HCT116 (cell line): ENCODE measurements at regions not wholly inside any gene's neighbourhood (a gene's known extent, or its start where the extent isn't known, plus 50 kb on each side); places are given as distances from the start of the nearest gene placed in this dataset.

Experiments
- ATAC-seq: fragments of 200-7000 bp; cut with Tn5 transposase; 2 replicates; pipeline ENCODE4 v1.9.1; 2020; ENCODE audit warnings: mild to moderate bottlenecking, moderate library complexity
- BruUV-seq: library from RNA; stranded (reverse); fragments of 400-500 nt; replicated peaks from 2 replicates; lab custom pipeline; 2021; lab: Mats Ljungman, UMichigan
- CTCF ChIA-PET: fragments of 300-600 bp; sonication (Branson Sonifier 250); formaldehyde crosslinking; loops from one replicate; lab custom pipeline; 2021; ENCODE audit warnings: antibody characterized with exemption; lab: Charles Lee
- POLR2A ChIA-PET: fragments of 300-600, 350-600 bp; sonication (Branson Sonifier 250); formaldehyde crosslinking; loops from one replicate; lab custom pipeline; 2021; ENCODE audit warnings: antibody characterized with exemption; lab: Charles Lee
- RAD21 ChIA-PET, 2 experiments: fragments of 300-600 bp; sonication (Branson Sonifier 250); formaldehyde crosslinking; loops; one replicate each; lab custom pipeline; 2023; ENCODE audit warnings: low total read pairs in 2 of 2; ENCODE audit not compliant: uncharacterized antibody in 2 of 2, unreplicated experiment in 2 of 2, low non-redundant PET in 1 of 2; lab: Charles Lee
- DNase-seq: peaks from one replicate; pipeline ENCODE4 v3.0.0-alpha.2; 2010; ENCODE audit warnings: low read depth, low spot score
- H2AFZ ChIP-seq: fragments of 200-600 bp; shearing (Covaris generic), sonication (generic); 2 replicates; pipeline ENCODE4 v1.6.1; 2017; ENCODE audit warnings: low read depth, mixed run types, mixed read lengths, antibody characterized with exemption, low read length; ENCODE audit not compliant: poor library complexity, severe bottlenecking
- H3K27ac ChIP-seq: 2 replicates; pipeline ENCODE4 v1.5.1; 2012; ENCODE audit warnings: low read depth, low read length
- H3K27me3 ChIP-seq: fragments of 200-600 bp; sonication (generic); 2 replicates; pipeline ENCODE4 v1.6.1; 2016; ENCODE audit warnings: mixed run types, low read length, mixed read lengths; ENCODE audit not compliant: insufficient read depth
- H3K36me3 ChIP-seq, 2 experiments: fragments of 200-500 bp in 1 of 2; fragments of 200-600 bp in 1 of 2; sonication (Bioruptor generic) in 1 of 2; sonication (generic) in 1 of 2; 2 replicates each; pipeline versions ENCODE4 v1.5.1 to v1.6.1; 2014 to 2016; ENCODE audit warnings: low read length in 2 of 2, inconsistent platforms in 1 of 2, mixed read lengths in 1 of 2, mixed run types in 1 of 2; ENCODE audit not compliant: insufficient read depth in 2 of 2, control insufficient read depth in 1 of 2
- H3K4me1 ChIP-seq, 2 experiments: fragments of 200-600 bp in 1 of 2; sonication (generic) in 1 of 2; 2 replicates each; pipeline versions ENCODE4 v1.5.1 to v1.6.1; 2012 to 2017; ENCODE audit warnings: low read length in 2 of 2, inconsistent platforms in 1 of 2, mild to moderate bottlenecking in 1 of 2, mixed read lengths in 1 of 2, mixed run types in 1 of 2, moderate library complexity in 1 of 2; ENCODE audit not compliant: insufficient read depth in 2 of 2, control insufficient read depth in 1 of 2
- H3K4me2 ChIP-seq: fragments of 200-600 bp; sonication (generic); 2 replicates; pipeline ENCODE4 v1.6.1; 2017; ENCODE audit warnings: mixed run types, low read length, mixed read lengths
- H3K4me3 ChIP-seq, 2 experiments: fragments of 200-600 bp in 1 of 2; sonication (generic) in 1 of 2; replicated peaks in 1 of 2; 2 replicates each; pipeline ENCODE4 v1.5.1; 2011 to 2016; ENCODE audit warnings: low read length in 2 of 2, control low read depth in 1 of 2, low read depth in 1 of 2, mild to moderate bottlenecking in 1 of 2, mixed read lengths in 1 of 2, mixed run types in 1 of 2
- H3K79me2 ChIP-seq: fragments of 200-600 bp; sonication (generic); 2 replicates; pipeline ENCODE4 v1.6.1; 2017; ENCODE audit warnings: mild to moderate bottlenecking, mixed run types, low read length, moderate library complexity, mixed read lengths; ENCODE audit not compliant: insufficient read depth
- H3K9ac ChIP-seq: fragments of 200-600 bp; sonication (generic); 2 replicates; pipeline ENCODE4 v1.6.1; 2016; ENCODE audit warnings: low read length, mixed read lengths
- H3K9me2 ChIP-seq: fragments of 200-600 bp; sonication (generic), shearing (Covaris generic); 2 replicates; pipeline ENCODE4 v1.6.1; 2017; ENCODE audit warnings: mixed run types, mild to moderate bottlenecking, moderate library complexity; ENCODE audit not compliant: insufficient read depth
- H3K9me3 ChIP-seq, 2 experiments: fragments of 200-500 bp in 1 of 2; fragments of 200-600 bp in 1 of 2; sonication (Bioruptor generic) in 1 of 2; sonication (generic) in 1 of 2; 2 replicates each; pipeline ENCODE4 v1.6.1; 2014 to 2017; ENCODE audit warnings: low read length in 2 of 2, mixed read lengths in 2 of 2, inconsistent platforms in 1 of 2, low read depth in 1 of 2, mild to moderate bottlenecking in 1 of 2, mixed run types in 1 of 2, moderate library complexity in 1 of 2; ENCODE audit not compliant: control insufficient read depth in 1 of 2, insufficient read depth in 1 of 2
- H4K20me1 ChIP-seq: fragments of 200-600 bp; sonication (generic), shearing (Covaris generic); 2 replicates; pipeline ENCODE4 v1.6.1; 2017; ENCODE audit warnings: mixed run types, mild to moderate bottlenecking, moderate library complexity; ENCODE audit not compliant: insufficient read depth
- CBX3 ChIP-seq: IDR thresholded peaks from 2 replicates; pipeline ENCODE4 v1.6.1; 2012; ENCODE audit warnings: low read depth
- CEBPB ChIP-seq: IDR thresholded peaks from 2 replicates; pipeline ENCODE4 v1.6.1; 2012; ENCODE audit warnings: low read depth
- ELF1 ChIP-seq: IDR thresholded peaks from 2 replicates; pipeline ENCODE4 v1.6.1; 2012; ENCODE audit warnings: low read depth, borderline replicate concordance
- FOSL1 ChIP-seq: IDR thresholded peaks from 2 replicates; pipeline ENCODE4 v1.6.1; 2012; ENCODE audit warnings: low read depth
- JUND ChIP-seq: IDR thresholded peaks from 2 replicates; pipeline ENCODE4 v1.6.1; 2012
- POLR2AphosphoS5 ChIP-seq: IDR thresholded peaks from 2 replicates; pipeline ENCODE4 v1.6.1; 2011; ENCODE audit warnings: mild to moderate bottlenecking, low read depth, low read length, moderate library complexity
- SIN3A ChIP-seq: IDR thresholded peaks from 2 replicates; pipeline ENCODE4 v1.6.1; 2012; ENCODE audit warnings: low read depth
- SRF ChIP-seq: IDR thresholded peaks from 2 replicates; pipeline ENCODE4 v1.6.1; 2012; ENCODE audit warnings: low read depth
- TCF7L2 ChIP-seq: IDR thresholded peaks from 2 replicates; pipeline ENCODE4 v1.7.0; 2011; ENCODE audit warnings: borderline replicate concordance, inconsistent platforms; ENCODE audit not compliant: insufficient read depth, insufficient read length; ENCODE audit errors: extremely low read depth
- ZFX ChIP-seq: fragments of 450-650 bp; IDR thresholded peaks from 2 replicates; pipeline ENCODE4 v1.6.1; 2017
- ZNF274 ChIP-seq: fragments of 200-500 bp; sonication (Bioruptor generic); IDR thresholded peaks from 2 replicates; pipeline ENCODE4 v1.6.1; 2014; ENCODE audit warnings: mild to moderate bottlenecking, low read depth, low read length, inconsistent platforms
- intact Hi-C: fragments of 100-400 bp; cut with micrococcal nuclease; formaldehyde crosslinking; loops from 2 replicates; pipeline ENCODE4 v1.10.0; 2022
- TF ChIP-seq, protein P1 (sequence below): IDR thresholded peaks from 2 replicates; pipeline ENCODE4 v1.6.1; 2012; ENCODE audit warnings: low read depth
- TF ChIP-seq, protein P2 (sequence below): IDR thresholded peaks from 2 replicates; pipeline ENCODE4 v1.6.1; 2012

- no peaks in the 10 kb centered on the region for H4K20me1 ChIP-seq
- H3K79me2 ChIP-seq = no peaks in the 10 kb centered on the region
- CTCF ChIA-PET = no interaction called here
- H3K9me2 ChIP-seq = no peaks in the 10 kb centered on the region
- no peak overlapping the region for H2AFZ ChIP-seq
- H3K27me3 ChIP-seq = no peaks in the 10 kb centered on the region
- no peak for ATAC-seq
- no TSS peak for BruUV-seq
- no peak for TF ChIP-seq TCF7L2
- no peak for TF ChIP-seq SIN3A
- TF ChIP-seq CBX3 = no peak
- TF ChIP-seq SRF = no peak
- no peak for TF ChIP-seq JUND
- TF ChIP-seq FOSL1 = no peak
- TF ChIP-seq POLR2AphosphoS5 = no peak
- TF ChIP-seq, protein P1, sequence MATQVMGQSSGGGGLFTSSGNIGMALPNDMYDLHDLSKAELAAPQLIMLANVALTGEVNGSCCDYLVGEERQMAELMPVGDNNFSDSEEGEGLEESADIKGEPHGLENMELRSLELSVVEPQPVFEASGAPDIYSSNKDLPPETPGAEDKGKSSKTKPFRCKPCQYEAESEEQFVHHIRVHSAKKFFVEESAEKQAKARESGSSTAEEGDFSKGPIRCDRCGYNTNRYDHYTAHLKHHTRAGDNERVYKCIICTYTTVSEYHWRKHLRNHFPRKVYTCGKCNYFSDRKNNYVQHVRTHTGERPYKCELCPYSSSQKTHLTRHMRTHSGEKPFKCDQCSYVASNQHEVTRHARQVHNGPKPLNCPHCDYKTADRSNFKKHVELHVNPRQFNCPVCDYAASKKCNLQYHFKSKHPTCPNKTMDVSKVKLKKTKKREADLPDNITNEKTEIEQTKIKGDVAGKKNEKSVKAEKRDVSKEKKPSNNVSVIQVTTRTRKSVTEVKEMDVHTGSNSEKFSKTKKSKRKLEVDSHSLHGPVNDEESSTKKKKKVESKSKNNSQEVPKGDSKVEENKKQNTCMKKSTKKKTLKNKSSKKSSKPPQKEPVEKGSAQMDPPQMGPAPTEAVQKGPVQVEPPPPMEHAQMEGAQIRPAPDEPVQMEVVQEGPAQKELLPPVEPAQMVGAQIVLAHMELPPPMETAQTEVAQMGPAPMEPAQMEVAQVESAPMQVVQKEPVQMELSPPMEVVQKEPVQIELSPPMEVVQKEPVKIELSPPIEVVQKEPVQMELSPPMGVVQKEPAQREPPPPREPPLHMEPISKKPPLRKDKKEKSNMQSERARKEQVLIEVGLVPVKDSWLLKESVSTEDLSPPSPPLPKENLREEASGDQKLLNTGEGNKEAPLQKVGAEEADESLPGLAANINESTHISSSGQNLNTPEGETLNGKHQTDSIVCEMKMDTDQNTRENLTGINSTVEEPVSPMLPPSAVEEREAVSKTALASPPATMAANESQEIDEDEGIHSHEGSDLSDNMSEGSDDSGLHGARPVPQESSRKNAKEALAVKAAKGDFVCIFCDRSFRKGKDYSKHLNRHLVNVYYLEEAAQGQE = no peak
- no peak for TF ChIP-seq ZFX
- no peak for TF ChIP-seq ZNF274
- TF ChIP-seq, protein P2, sequence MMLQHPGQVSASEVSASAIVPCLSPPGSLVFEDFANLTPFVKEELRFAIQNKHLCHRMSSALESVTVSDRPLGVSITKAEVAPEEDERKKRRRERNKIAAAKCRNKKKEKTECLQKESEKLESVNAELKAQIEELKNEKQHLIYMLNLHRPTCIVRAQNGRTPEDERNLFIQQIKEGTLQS = no peak
- TF ChIP-seq ELF1 = no peak
- TF ChIP-seq CEBPB = no peak
- TF ChIP-seq, all 23 proteins: peak for 0
- Histone ChIP-seq H3K9ac (no peak overlapping the region), H3K27ac (no peak overlapping the region), H3K4me2 (no peak overlapping the region), H3K9me3 (no peaks in the 10 kb centered on the region), H3K36me3 (no peaks in the 10 kb centered on the region), H3K4me3 (no peak overlapping the region), H3K4me1 (no peaks in the 10 kb centered on the region)
- ChIA-PET POLR2A (no interaction called here), RAD21 (no interaction called here)
- intact Hi-C loops = no loop called here
- DNase-seq = no peak
These were observed 121.7 kb upstream of the CXXC4 start for GRCh38 chr4:104616401-104616820.
